GM23338 (cell line): ENCODE measurements at regions not wholly inside any gene's neighbourhood (a gene's known extent, or its start where the extent isn't known, plus 50 kb on each side); places are given as distances from the start of the nearest gene placed in this dataset.

Experiments used
- ATAC-seq: fragments of 200-7000 bp; cut with Tn5 transposase; 3 replicates; pipeline ENCODE4 v1.9.1; 2020
- DNase-seq: peaks from one replicate; pipeline ENCODE4 v3.0.0-alpha.2; 2015; ENCODE audit warnings: low spot score
- H2AFZ ChIP-seq: fragments of 200-600 bp; sonication (generic); 2 replicates; pipeline ENCODE4 v1.8.0; 2016; ENCODE audit warnings: antibody characterized with exemption, mild to moderate bottlenecking, moderate library complexity
- H3F3A ChIP-seq: fragments of 200-600 bp; sonication (generic); replicated peaks from 2 replicates; pipeline ENCODE4 v1.8.0; 2017; ENCODE audit warnings: antibody characterized with exemption, mixed run types, low read depth
- H3K27ac ChIP-seq: fragments of 200-600 bp; sonication (generic); 2 replicates; pipeline ENCODE4 v1.6.1; 2016; ENCODE audit warnings: low read depth
- H3K27me3 ChIP-seq: fragments of 200-600 bp; sonication (generic); 2 replicates; pipeline ENCODE4 v1.8.0; 2016; ENCODE audit warnings: mild to moderate bottlenecking, mixed run types, moderate library complexity; ENCODE audit not compliant: insufficient read depth
- H3K36me3 ChIP-seq: fragments of 200-600 bp; sonication (generic); 2 replicates; pipeline ENCODE4 v1.8.0; 2016; ENCODE audit warnings: mild to moderate bottlenecking; ENCODE audit not compliant: insufficient read depth
- H3K4me1 ChIP-seq: fragments of 200-600 bp; sonication (generic); 2 replicates; pipeline ENCODE4 v1.8.0; 2016; ENCODE audit warnings: mild to moderate bottlenecking, moderate library complexity; ENCODE audit not compliant: insufficient read depth
- H3K4me2 ChIP-seq: fragments of 200-600 bp; sonication (generic); 2 replicates; pipeline ENCODE4 v1.7.1; 2017; ENCODE audit warnings: mixed run types
- H3K4me3 ChIP-seq: fragments of 200-600 bp; sonication (generic); 2 replicates; pipeline ENCODE4 v1.6.1; 2016; ENCODE audit warnings: mixed run types
- H3K79me2 ChIP-seq: fragments of 200-600 bp; sonication (generic); replicated peaks from 2 replicates; pipeline ENCODE4 v1.8.0; 2017; ENCODE audit warnings: mild to moderate bottlenecking; ENCODE audit not compliant: insufficient read depth
- H3K9me2 ChIP-seq: fragments of 200-600 bp; sonication (generic); 2 replicates; pipeline ENCODE4 v1.8.0; 2017; ENCODE audit not compliant: insufficient read depth
- H4K20me1 ChIP-seq: fragments of 200-600 bp; sonication (generic); replicated peaks from 2 replicates; pipeline ENCODE4 v1.8.0; 2017; ENCODE audit warnings: mild to moderate bottlenecking; ENCODE audit not compliant: insufficient read depth
- H3K27ac Mint-ChIP-seq: 2 replicates; pipeline ENCODE4 v1.8.0; 2020; ENCODE audit warnings: inconsistent platforms, mild to moderate bottlenecking, moderate library complexity, mixed read lengths
- H3K27me3 Mint-ChIP-seq: 3 replicates; pipeline ENCODE4 v1.8.0; 2022; ENCODE audit warnings: low read depth, mild to moderate bottlenecking, moderate library complexity, mixed read lengths, inconsistent platforms; ENCODE audit not compliant: insufficient read depth, poor library complexity
- H3K36me3 Mint-ChIP-seq: 3 replicates; pipeline ENCODE4 v1.8.0; 2021; ENCODE audit warnings: low read depth, mild to moderate bottlenecking, inconsistent platforms, moderate library complexity, mixed read lengths
- H3K4me1 Mint-ChIP-seq: 3 replicates; pipeline ENCODE4 v1.8.0; 2020; ENCODE audit warnings: mild to moderate bottlenecking, inconsistent platforms, mixed read lengths
- H3K4me3 Mint-ChIP-seq: 3 replicates; pipeline ENCODE4 v1.8.0; 2021; ENCODE audit warnings: moderate library complexity, mild to moderate bottlenecking, inconsistent platforms, mixed read lengths
- H3K9me3 Mint-ChIP-seq: 3 replicates; pipeline ENCODE4 v1.8.0; 2020; ENCODE audit warnings: moderate library complexity, mild to moderate bottlenecking, inconsistent platforms, mixed read lengths
- ETS1 ChIP-seq: IDR thresholded peaks from 2 replicates; pipeline ENCODE4 v1.6.1; 2016; ENCODE audit warnings: antibody characterized with exemption
- EZH2phosphoT487 ChIP-seq: fragments of 200-600 bp; sonication (generic); IDR thresholded peaks from one replicate; pipeline ENCODE4 v1.8.1; 2018; ENCODE audit warnings: antibody characterized with exemption; ENCODE audit not compliant: unreplicated experiment
- JUNB ChIP-seq: IDR thresholded peaks from one replicate; pipeline ENCODE4 v1.6.1; 2016; ENCODE audit warnings: antibody characterized with exemption; ENCODE audit not compliant: unreplicated experiment
- STAT1 ChIP-seq: IDR thresholded peaks from one replicate; pipeline ENCODE4 v1.6.1; 2016; ENCODE audit warnings: antibody characterized with exemption; ENCODE audit not compliant: unreplicated experiment
- ZNF114 ChIP-seq: fragments of 250-450 bp; sonication (Bioruptor Pico); IDR thresholded peaks from 2 replicates; pipeline ENCODE4 v1.5.0; 2020; ENCODE audit warnings: mild to moderate bottlenecking, moderate library complexity
- ZNF462 ChIP-seq: fragments of 250-450 bp; sonication (Bioruptor Pico); IDR thresholded peaks from 2 replicates; pipeline ENCODE4 v1.5.0; 2020; ENCODE audit warnings: mild to moderate bottlenecking, moderate library complexity

- H3K27me3 Mint-ChIP-seq, result peaks cover 5% of the 10 kb centered on the region
- Histone ChIP-seq H3K4me2 (no peak overlapping the region), H3F3A (no peaks in the 10 kb centered on the region), H3K36me3 (no peaks in the 10 kb centered on the region), H3K4me3 (no peak overlapping the region), H2AFZ (no peak overlapping the region), H4K20me1 (no peaks in the 10 kb centered on the region), H3K4me1 (no peaks in the 10 kb centered on the region), H3K27ac (no peak overlapping the region), H3K9me2 (no peaks in the 10 kb centered on the region), H3K27me3 (no peaks in the 10 kb centered on the region), H3K79me2 (no peaks in the 10 kb centered on the region)
- no peaks in the 10 kb centered on the region for H3K9me3 Mint-ChIP-seq
- ATAC-seq, result no peak
- no peak for DNase-seq
- H3K4me1 Mint-ChIP-seq, result peaks cover 17% of the 10 kb centered on the region; the same call in 2 of the 3 replicates
- TF ChIP-seq ZNF114 (no peak), ETS1 (no peak), EZH2phosphoT487 (no peak), STAT1 (no peak), JUNB (no peak), ZNF462 (CRISPR knock-in tag) (no peak)
- 0 out of 2 replicates have a peak overlapping the region, but pooled peaks have one; percentile 24 for H3K27ac Mint-ChIP-seq
- no peak overlapping the region for H3K4me3 Mint-ChIP-seq
- no peaks in the 10 kb centered on the region for H3K36me3 Mint-ChIP-seq
Observed at GRCh38 chr13:44756276-44756810, 180.2 kb upstream of the TSC22D1 start.
